Panc1 (cell line): ENCODE measurements at regions not wholly inside any gene's neighbourhood (a gene's known extent, or its start where the extent isn't known, plus 50 kb on each side); places are given as distances from the start of the nearest gene placed in this dataset.

Experiments used
- CTCF ChIP-seq: fragments of 450-650 bp; IDR thresholded peaks from 2 replicates; pipeline ENCODE4 v1.5.1; 2017; ENCODE audit warnings: mild to moderate bottlenecking
- SIN3A ChIP-seq: IDR thresholded peaks from 2 replicates; pipeline ENCODE4 v1.6.1; 2012; ENCODE audit warnings: low read depth, mild to moderate bottlenecking, low read length, moderate library complexity, borderline replicate concordance; ENCODE audit not compliant: insufficient read depth

GRCh38 chr1:185559151-185559550, 175.0 kb upstream of the HMCN1 start:
- TF ChIP-seq CTCF (no peak), SIN3A (no peak)
